SKM-1 treated with dmso at 0.1 percent for 144 hours (cell line): ENCODE measurements at regions not wholly inside any gene's neighbourhood (a gene's known extent, or its start where the extent isn't known, plus 50 kb on each side); places are given as distances from the start of the nearest gene placed in this dataset.
"Not testable (repeated sequence)": the region's sequence is repeated elsewhere in the genome, so short reads cannot be mapped to it uniquely, and the experiment has no call there.

Experiments
- DNase-seq: peaks from one replicate; lab custom pipeline; 2025; ENCODE audit not compliant: unreplicated experiment; lab: John Stamatoyannopoulos, UW

GRCh38 chr16:16613212-16613611 is 234.3 kb downstream of the NPIPA7 start:
- DNase-seq: not testable (repeated sequence)

DNA sequence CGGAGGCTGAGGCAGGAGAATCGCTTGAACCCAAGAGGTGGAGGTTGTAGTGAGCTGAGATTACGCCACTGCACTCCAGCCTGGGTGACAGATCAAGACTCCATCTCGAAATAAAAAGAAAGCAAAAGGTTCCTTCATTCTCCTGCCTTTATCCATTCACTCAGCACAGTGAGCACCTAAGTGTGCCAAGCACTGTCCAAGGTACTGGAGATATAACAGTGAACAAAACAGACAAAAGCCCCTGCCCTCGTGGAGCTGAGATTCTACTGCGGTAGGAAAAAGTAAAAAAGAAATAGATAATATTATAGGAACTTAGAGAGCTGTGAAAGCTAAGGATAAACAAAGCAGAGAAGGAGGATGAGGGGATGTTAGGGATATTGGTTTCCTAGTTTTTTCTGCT is 235.5 kb downstream of the NPIPA7 start:
- not testable (repeated sequence) for DNase-seq

DNA sequence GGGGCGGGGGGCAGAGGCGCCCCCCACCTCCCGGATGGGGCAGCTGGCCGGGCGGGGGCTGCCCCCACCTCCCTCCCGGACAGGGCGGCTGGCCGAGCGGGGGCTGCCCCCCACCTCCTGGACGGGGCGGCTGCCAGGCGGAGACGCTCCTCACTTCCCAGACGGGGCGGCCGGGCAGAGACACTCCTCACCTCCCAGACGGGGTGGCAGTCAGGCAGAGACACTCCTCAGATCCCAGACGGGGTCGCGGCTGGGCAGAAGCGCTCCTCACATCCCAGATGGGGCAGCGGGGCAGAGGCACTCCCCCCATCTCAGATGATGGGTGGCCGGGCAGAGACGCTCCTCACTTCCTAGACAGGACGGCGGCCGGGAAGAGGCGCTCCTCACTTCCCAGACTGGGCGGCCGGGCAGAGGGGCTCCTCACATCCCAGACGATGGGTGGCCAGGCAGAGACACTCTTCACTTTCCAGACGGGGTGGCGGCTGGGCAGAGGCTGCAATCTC is 240.1 kb downstream of the NPIPA7 start:
- not testable (repeated sequence) for DNase-seq

- DNase-seq: not testable (repeated sequence)
These were observed 245.4 kb downstream of the NPIPA7 start for GRCh38 chr16:16624367-16624766.

DNA sequence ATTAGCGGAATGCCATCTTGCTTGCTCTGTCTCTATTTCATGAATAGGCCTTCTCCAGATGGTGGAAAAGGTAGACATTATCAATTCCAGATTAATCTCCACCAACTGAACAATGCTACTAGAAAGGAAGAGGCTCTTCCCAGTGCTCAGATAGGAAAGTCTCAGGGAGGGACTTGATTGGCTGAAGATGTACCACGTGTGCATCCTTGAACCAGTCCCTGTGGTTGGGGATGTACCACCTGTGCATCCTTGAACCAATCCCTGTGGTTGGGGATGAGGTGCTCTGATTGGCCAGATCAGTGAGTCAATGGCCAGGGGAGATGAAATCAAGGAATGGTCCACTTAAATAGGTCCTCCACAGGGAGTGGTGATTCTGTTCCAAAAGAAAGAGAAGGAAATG is 246.2 kb downstream of the NPIPA7 start:
- DNase-seq: not testable (repeated sequence)

GRCh38 chr16:16627865-16628264 is 248.9 kb downstream of the NPIPA7 start:
- DNase-seq: not testable (repeated sequence)

DNA sequence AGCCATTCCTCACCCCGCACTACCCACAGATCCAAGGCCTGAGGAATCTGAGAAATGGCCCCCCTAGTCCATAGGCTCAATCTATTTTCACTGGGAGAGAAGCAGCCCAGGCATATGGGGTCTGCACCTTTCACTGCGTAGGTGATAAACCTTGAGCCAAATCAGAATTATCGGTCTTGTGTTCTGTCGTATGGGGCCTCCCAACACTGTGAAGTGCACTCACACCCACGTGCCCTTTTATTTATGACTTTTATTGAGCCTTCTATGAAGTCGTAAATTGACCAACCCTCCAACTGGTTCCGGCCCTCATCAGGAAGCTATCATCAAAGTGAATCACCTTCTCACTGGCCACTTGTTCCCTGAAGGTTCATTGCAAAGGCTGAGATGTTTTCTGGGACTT is 259.3 kb downstream of the NPIPA7 start:
- not testable (repeated sequence) for DNase-seq

GRCh38 chr16:16638714-16639113 is 259.8 kb downstream of the NPIPA7 start:
- not testable (repeated sequence) for DNase-seq

- DNase-seq: not testable (repeated sequence)
These were observed 264.9 kb downstream of the NPIPA7 start for GRCh38 chr16:16643828-16644227.

GRCh38 chr16:16648002-16648401 is 269.1 kb downstream of the NPIPA7 start:
- not testable (repeated sequence) for DNase-seq

- DNase-seq: not testable (repeated sequence)
These were observed 293.4 kb downstream of the NPIPA7 start for GRCh38 chr16:16672180-16672812.

- not testable (repeated sequence) for DNase-seq
These were observed 295.9 kb downstream of the NPIPA7 start for GRCh38 chr16:16674820-16675219.

GRCh38 chr16:16721849-16722248 is 342.9 kb downstream of the NPIPA7 start:
- DNase-seq: not testable (repeated sequence)

DNA sequence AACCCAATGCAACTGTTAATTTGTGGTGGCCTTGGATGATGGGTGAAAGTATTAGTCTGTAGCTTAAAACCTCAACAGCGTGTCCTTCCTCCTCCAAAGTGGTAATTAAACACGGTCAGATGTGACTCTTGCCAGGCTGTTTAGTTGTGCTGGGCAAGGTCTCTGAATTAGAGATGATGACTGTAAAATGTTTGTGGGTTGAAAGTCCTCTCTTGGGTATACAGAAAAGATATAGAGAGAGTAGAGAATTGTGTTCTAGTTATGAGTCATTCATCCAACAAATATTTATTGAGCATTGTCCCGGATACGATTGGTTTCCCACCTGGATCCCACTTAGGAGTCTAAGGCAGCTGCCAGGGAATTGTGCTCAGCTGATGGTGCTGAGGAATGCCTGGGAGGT is 343.7 kb downstream of the NPIPA7 start:
- not testable (repeated sequence) for DNase-seq

DNA sequence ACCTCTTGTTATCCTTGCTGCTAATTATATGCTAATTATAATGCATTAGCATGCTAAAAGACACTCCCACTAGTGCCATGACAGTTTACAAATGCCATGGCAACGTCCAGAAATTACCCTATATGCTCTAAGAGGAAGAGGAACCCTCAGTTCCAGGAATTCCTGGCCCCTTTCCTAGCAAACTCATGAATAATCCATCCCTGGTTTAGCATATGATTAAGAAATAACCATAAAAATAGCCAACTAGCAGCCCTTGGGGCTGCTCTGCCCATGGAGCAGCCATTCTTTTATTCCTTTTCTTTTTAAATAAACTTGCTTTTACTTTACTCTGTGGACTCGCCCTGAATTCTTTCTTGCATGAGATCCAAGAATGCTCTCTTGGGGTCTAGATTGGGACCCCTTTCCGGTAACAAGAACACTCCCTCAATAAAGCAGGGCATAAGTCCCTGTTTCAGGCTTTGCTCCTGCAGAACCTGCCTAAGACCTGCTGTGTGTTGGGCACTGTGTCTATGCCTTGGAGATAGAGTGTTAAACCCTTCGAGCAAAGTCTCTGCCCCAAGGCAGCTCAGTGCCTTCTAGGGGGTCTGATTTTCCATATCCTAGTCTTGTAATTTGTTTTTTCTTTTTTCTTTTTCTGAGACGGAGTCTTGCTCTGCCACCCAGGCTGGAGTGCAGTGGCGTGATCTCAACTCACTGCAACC is 345.0 kb downstream of the NPIPA7 start:
- not testable (repeated sequence) for DNase-seq

DNA sequence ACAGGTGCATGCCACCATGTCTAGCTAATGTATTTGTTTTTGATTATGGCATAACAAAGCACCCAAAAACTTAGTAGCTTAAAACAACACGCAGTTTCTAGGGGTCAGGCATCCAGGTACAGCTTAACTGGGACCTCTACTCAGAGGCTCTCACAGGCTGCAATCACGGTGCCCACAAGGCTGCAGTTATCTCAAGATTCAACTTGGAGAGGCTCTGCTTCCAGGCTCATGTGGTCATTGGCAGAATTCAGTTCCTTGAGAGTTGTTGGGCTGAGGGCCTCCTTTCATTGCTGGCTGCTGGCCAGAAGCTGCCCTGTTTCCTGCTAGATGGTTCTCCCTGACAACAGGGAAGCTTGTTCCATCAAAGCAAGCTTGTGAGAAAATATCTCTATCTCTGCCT is 348.1 kb downstream of the NPIPA7 start:
- not testable (repeated sequence) for DNase-seq

DNA sequence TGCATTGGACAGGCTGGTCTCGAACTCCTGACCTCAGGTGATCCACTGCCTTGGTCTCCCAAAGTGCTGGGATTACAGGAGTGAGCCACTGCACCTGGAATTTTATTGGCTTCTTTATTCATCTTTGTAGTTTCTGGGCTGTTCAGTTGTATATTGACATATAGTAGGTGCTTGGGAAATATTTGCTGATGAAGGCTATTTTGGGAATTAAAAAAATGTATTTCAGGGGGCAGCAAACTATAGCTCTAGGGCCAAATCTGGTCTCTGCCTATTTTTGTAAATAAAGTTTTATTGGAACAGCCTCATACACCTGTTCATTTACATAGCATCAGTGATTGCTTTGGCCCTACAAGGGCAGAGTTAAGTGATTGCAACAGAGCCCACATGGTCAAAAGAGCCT is 363.6 kb downstream of the NPIPA7 start:
- not testable (repeated sequence) for DNase-seq

DNA sequence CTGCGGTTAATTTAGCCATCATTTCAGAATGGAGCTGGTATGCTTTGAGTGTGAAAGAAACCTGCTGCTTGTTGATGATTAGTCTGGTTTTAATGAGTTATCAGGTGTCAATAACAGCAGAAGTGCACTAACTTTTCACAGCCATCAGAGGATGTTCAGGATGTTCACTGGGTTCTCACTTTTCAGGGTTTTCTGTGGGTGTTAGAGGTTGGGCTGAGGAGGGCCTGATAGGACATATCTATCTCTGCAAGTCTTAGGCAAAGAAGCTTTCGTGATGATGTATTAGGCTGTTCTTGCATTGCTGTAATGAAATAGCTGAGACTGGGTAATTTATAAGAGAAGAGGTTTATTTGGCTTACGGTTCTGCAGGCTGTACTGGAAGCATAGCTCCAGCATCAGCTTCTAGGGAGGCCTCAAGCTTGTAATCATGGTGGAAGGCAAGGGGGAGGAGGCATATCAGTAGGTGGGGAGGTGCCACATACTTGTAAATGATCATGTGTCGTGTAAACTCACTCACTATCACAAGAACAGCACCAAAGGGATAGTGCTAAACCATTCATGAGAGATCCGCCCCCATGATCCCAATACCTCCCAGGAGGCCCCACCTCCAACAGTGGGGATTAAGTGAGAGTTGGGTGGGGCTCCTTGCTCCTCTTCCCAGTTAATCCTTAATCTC is 376.2 kb downstream of the NPIPA7 start:
- DNase-seq: not testable (repeated sequence)

DNA sequence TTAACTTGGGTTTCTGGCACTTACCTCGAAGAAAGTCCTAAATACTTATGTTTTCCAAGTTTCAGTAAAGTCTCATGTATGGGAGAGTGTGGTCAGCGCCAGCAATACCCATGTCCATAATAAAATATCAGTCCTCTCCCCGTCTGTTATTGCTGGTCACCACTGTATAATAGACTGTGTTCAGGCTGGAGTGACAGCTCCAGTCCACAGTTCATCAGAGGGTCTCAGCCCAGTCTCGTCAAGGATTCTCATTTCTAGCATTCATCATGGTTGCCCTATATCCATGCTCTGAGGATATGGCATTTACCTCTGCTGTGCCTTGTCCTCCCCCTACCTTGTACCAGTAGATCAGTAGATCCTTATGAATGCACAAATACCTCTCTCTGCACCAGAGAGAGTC is 384.5 kb downstream of the NPIPA7 start:
- no peak for DNase-seq

GRCh38 chr16:16770717-16771116 is 391.8 kb downstream of the NPIPA7 start:
- DNase-seq: not testable (repeated sequence)

GRCh38 chr16:16774389-16774788 is 395.4 kb downstream of the NPIPA7 start:
- no peak for DNase-seq

- no peak for DNase-seq
These were observed 399.4 kb downstream of the NPIPA7 start for GRCh38 chr16:16778332-16778731.
